Epithelial cell of proximal tubule (primary cell): ENCODE measurements at regions not wholly inside any gene's neighbourhood (a gene's known extent, or its start where the extent isn't known, plus 50 kb on each side); places are given as distances from the start of the nearest gene placed in this dataset.

ENCODE experiments used
- DNase-seq: peaks from one replicate; pipeline ENCODE4 v3.0.0-alpha.2; 2011; ENCODE audit warnings: low read depth
- H3K4me3 ChIP-seq: 2 replicates; pipeline ENCODE4 v1.5.1; 2011; ENCODE audit warnings: low read depth, mild to moderate bottlenecking, low read length
- CTCF ChIP-seq: conservative IDR thresholded peaks from 2 replicates; pipeline ENCODE4 v1.5.1; 2012; ENCODE audit warnings: low read depth, mild to moderate bottlenecking, low read length

DNA sequence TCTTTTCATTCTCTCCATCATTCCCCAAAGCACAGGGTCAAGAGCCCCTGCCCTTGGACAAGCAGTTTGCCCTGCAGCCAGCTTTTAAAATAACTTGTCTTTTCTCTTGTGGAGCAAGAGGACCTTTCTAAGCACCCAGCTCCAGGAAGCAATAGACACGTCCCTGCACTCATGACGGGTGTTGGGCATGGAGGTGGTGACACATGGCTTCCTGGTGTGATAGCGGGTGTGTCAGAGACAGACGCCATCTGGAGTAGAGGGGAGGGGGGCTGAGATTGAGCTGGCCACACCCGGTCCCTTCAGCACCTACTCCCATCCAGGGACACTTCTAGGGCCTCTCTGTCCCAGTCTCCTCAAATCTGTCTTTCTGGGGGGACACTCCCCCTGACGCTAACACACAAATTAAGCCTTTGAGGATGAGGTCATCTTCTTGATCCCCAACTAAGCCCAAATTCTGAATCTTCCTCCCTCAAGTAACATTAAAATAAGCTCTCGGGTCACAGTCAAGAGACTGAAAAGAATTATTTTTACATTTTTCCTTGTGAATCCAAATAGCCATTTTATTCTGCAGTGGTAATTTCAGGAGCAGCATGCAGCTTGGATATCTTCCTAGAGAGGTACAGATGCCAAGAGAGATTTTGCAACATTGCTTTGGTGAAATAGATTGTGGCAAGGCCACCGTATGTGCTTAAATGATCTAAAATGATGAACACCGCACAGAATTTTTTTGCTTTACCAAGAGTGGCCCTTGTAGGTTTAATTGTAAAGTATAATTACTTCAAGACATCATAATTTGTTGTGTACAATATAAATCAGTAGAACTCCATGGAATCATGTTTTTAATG, 216.6 kb upstream of the IRX3 start:
- H3K4me3 ChIP-seq, result no peak overlapping the region
- TF ChIP-seq CTCF, result no peak
- DNase-seq, result no peak

GRCh38 chr16:54501797-54502196, 215.2 kb upstream of the IRX3 start:
- no peak overlapping the region for H3K4me3 ChIP-seq

GRCh38 chr16:54493594-54493993, 207.0 kb upstream of the IRX3 start:
- H3K4me3 ChIP-seq, result no peak overlapping the region
- TF ChIP-seq CTCF, result no peak
- no peak for DNase-seq

More at GRCh38 chr16:54501797-54502196, 215.2 kb upstream of the IRX3 start:
- no peak for TF ChIP-seq CTCF
- no peak for DNase-seq

GRCh38 chr16:54493061-54493460, 206.5 kb upstream of the IRX3 start:
- DNase-seq, result no peak
- TF ChIP-seq CTCF, result no peak
- no peak overlapping the region for H3K4me3 ChIP-seq

GRCh38 chr16:54490112-54490488, 203.5 kb upstream of the IRX3 start:
- DNase-seq, result no peak
- no peak overlapping the region for H3K4me3 ChIP-seq
- no peak for TF ChIP-seq CTCF

DNA sequence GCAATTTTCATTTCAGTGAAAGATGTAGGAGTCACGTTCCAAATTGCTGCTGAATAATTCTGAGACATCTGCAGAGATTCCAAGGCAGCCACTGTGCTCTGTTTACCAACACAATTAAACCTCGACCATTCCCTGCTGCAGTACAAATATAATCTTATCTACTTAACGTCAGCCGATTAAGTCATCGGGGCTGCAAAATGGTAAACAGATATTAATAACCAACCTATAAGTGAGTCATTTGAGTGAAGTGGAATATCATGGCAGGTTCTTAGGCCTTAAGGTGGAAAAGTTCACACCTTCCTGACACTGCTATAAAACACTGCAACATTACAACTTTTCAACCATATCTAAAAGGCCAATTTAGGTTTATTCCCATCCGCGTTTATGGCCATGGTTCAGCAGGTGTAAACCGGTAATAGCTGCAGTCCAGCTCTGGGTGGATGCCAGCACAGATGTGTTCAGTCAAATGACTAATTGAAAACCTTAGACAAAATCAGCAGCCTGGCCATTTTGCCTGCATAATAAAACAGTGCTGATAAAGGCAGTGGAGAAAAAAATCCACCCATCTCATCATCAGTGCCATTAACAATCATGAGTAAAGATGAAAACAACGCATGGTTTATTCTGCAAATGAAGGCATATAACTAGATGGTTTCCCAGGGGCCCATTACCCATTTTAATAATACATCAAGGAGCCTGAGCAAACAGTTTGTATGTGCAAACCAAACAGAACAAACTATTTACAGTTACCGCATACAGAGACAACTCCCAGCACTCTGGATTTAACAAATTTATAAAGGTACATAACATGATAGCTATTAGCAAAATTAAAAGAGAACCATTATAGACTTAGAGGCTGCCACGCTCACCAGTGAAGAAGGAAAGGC, 202.9 kb upstream of the IRX3 start:
- no peak for DNase-seq
- no peak for TF ChIP-seq CTCF
- no peak overlapping the region for H3K4me3 ChIP-seq
